NCI-H2196 (cell line): ENCODE measurements at regions not wholly inside any gene's neighbourhood (a gene's known extent, or its start where the extent isn't known, plus 50 kb on each side); places are given as distances from the start of the nearest gene placed in this dataset.
"Not testable (repeated sequence)": the region's sequence is repeated elsewhere in the genome, so short reads cannot be mapped to it uniquely, and the experiment has no call there.

ENCODE experiments used
- DNase-seq: peaks from one replicate; lab custom pipeline; 2025; ENCODE audit not compliant: unreplicated experiment; lab: John Stamatoyannopoulos, UW

DNA sequence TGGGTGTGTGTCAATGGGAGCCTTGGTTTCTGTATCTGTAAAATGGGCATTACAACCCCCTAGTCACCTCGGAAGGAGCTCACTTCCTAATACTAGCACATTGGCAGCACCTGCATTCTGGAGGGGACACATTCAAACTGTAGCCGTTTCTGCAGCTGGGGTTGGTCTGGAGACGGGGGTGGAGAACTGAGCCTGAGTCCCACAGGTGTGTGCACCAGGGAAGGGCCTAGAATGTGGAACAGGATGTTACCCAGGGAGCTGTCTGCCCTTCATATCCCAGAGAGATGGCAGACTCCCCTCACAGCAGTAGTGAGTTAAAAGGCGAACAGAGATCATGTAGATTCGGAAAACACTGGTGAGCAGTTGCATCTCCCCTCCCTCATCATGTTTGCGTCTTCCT is 272.8 kb upstream of the ZNF32 start:
- no peak for DNase-seq

DNA sequence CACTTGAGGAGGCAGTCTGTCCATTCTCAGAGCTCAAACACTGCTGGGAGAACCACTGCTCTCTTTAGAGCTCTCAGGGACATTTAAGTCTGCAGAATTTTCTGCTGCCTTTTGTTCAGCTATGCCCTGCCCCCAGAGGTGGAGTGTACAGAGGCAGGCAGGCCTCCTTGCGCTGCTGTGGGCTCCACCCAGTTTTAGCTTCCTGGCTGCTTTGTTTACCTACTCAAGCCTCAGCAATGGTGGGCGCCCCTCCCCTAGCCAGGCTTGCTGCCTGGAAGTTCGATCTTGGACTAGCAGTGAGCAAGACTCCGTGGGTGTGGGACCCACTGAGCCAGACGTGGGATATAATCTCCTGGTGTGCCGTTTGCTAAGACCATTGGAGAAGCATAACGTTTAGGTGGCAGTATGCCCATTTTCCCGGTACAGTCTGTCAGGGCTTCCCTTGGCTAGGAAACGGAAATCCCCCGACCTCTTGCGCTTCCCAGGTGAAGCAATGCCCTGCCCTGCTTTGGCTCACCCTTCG is 271.6 kb upstream of the ZNF32 start:
- DNase-seq, result not testable (repeated sequence)

DNA sequence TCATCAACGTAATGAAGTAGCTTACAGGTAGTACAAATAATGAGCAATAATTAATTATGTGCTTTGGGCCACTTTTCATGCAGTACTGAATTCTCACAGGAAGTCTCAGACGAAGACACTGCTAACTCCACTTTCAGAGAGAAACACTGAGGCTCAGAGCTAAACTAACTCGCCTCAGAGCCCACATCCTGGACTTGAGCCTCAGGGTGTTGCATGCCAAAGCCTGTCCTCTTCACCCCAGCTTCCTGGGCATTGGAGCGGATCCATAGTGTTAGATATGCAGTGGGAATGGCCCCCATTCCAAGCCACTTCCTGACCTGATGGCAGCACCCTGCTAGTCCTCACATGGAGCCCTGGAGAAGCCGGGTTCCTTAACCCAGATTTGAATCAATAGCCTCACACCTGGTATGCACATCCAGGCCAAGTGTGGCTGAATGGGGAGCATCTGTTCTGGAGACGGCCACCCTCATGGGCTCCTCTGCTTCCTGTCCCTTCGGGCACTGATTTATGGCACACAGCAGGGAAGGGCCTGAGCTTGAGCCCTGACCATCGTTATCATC is 265.1 kb upstream of the ZNF32 start:
- DNase-seq, result no peak

DNA sequence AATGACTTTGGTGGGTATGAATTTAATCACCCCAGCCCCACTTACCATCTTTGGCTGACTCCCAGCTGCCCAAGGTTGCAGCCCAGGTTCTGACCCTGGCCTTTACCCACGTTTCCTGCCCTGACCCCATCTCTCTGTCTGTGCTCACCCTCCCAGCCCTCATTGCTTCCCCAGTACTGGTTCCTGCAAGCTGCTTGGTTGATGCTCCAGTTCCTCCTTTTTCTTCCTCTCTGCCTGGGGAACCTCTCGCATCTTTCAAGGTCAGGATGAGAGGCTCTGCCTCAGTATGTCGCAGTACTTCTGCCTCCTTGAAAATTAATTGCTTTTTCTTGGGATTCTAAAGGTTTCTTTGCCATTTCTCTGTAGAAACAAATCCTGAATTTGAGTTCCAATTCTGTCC is 263.8 kb upstream of the ZNF32 start:
- no peak for DNase-seq

DNA sequence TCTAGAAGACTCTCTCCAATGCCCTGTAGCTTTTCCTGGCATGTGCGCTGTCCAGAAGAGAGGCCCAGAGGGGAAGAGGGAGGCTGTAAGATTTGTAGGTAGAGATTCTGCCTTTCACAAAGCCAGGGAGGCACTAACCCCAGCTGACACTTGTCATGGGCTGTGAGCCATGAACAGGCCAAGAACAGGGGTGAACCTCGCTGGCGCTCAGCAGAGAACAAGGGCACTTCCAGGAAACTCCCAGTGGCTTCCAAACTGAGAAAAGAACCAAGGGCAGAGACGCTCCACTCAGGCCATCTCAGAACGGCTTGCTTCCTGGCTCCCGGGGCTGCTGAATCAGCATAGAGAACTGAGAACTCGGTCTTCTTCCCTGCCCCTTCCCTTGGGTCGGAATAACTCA is 257.8 kb upstream of the ZNF32 start:
- no peak for DNase-seq

DNA sequence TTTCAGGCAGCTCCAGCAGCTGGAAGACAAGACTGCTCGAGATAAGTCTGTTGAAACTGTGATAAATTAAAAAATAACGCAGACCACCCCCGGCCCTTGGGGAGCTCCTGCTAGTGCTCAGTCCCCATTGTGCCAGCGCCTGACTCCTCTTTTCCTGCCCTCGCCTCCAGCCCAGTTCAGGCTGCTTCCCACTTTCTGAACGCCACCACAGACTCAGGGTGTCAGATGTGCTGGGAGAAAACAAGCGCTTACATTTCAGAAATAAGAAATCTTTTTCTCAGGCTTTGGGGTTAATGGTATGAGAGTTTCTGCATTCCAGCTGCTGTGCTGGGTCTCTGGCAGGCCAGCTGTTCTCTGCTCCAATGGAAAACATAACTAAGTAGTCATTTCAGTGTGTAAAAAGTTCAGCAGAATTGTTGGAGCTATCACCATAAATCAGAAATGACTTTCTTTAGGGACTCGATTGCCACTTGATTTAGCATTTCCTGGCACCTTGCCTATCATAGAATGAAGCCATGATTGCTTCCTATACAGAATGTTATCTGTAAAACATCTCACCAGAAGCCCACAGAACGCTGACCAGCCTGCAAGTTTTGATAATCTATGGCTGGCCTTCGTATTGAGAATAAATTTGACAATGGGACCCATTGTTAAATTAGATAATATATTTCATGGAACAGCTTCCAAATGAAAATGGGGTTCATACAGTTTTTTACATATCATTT is 257.0 kb upstream of the ZNF32 start:
- DNase-seq, result no peak

DNA sequence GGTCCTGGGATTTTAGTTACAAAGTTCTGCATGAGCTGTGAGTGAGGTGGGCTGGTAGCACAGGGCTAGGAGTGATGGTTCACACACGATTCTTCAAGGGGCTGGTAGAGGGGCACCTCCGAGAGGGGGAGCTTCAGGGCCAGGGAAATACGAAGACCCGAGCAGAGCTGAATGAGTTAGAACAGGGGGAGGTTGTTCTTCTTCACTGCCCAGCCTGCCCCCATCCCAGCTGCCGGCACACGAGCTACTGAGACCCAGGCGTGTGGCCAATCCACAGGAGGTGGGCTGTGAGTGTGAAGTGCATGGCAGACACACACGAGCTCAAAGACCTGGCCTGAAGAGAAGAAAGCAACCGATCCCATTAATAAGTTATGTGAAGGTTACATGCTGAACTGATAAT is 256.2 kb upstream of the ZNF32 start:
- no peak for DNase-seq

DNA sequence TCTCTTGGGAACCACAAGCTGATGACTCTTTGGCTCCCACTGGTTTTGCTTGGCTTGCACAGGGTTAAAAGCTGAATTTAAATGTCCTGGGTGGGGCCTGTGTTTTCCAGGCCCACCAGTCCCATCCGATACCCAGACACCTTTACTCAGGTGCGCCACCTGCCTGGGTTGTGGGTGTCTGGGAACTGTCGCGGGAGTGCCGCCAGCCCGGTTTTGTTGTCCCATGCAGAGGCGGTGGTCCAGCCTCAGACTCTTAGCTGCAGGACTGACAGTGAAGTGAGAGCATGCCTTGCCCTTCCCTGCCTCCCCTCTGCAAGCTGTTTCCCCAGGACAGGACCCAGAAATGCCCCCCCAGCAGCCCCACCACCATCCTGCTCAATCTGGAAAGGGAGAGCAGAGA is 255.6 kb upstream of the ZNF32 start:
- no peak for DNase-seq

DNA sequence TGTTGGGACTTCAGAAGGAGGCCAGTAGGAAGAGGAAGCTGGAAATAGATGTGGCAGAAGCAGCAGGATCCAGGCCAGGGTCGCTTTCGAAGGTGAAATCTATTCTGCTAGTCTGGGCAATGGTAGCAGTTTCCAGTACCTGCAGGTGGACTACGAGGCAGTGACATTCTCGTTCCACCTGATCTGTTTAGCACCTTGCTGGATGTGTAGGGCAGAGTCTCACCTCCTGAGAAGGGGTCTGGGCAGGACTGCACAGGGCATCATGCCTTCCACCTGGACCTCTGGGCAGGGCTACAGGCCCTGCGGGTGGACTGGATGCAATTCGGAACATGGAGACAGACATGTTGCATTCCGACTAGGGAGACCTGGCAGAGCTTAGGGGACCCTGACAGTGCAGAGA is 254.8 kb upstream of the ZNF32 start:
- no peak for DNase-seq

DNA sequence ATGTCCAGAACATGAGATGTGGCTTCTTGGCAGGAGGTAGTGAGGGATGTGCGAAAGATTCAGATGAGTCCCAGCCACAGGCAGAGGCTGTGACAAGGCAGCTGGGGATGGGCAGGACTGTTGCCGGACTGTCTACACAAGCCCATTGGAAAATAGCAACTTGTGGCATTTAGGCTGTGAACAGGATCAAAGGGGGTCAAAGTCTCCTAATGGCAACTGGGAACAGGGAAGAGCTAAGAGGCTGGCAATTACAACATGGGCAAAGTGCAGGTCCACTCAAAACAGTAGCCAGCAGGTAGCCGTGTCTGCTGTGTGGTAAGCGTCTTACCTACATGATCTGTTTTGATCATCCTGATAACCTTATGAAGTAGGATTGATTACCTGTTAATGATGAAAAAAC is 254.2 kb upstream of the ZNF32 start:
- no peak for DNase-seq

DNA sequence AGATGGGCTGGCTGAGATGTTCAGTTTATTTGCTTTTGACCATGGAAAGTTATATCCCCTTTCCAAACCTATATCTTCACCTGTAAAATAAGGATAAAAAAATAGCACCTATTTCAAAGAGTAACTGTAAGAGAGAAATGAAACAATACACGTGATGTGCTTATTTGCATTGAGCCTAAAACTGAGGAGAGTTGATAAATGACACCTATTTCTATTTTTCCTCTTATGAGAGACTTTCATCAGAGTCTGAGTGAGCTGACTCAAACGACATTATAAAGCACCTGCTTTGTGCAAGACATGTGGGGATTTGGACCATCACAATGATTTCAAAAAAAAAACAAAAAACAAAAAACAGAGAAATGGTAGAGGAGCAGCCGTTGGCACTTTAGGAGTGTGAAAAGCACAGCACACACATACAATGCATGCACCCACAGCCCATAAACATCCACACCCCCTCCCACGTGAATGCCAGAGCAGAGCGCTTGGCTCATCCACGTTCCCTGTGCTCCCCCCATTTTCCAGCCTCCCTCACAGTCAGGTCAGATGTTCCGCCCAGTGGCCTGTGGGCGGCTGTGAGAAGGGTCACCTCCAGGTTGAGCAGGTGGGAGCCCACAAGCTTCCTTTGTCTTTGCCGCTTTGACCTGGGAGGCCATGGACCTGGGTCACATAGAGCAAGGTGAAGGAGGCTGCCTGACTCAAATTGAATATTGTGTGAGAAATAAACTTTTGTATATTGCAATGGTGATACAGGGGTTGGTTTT is 253.2 kb upstream of the ZNF32 start:
- DNase-seq, result no peak

DNA sequence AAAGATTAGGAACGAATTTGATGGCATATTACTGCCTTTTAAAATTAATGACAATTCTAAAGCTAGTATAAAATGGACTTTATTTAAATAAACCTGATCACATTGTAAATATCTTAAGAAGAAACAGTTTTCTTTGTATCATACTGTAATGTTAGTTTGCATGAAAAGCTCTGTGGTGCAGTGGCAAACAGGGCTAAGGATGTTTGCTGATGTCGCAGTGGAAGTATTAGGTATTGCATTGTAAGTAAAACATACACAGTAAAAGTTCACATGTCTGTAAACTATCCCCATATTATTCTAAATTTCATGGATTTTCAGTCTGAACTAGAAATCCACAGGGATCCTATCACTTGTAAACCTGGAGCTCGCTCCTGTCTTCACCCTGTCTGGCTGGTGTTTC is 252.6 kb upstream of the ZNF32 start:
- no peak for DNase-seq

DNA sequence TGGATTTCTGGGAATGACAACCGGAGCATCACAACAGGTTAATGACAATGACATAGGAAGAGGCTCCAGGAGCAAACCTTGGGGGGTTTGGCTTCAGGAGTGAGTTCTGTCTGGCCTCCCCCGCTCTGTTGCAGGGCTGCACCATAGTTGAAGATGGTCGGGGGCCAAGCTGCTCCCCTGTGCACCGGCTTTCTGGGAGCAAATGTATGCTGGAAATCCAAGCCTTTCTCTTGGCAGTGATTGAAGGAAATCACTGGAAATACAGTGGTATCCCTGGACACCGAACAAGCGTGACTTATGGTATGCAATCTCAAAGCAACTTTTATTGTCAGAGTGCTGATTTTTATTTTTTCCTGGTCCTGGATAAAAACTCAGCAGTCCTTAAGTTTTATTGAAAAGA is 251.9 kb upstream of the ZNF32 start:
- DNase-seq, result no peak

DNA sequence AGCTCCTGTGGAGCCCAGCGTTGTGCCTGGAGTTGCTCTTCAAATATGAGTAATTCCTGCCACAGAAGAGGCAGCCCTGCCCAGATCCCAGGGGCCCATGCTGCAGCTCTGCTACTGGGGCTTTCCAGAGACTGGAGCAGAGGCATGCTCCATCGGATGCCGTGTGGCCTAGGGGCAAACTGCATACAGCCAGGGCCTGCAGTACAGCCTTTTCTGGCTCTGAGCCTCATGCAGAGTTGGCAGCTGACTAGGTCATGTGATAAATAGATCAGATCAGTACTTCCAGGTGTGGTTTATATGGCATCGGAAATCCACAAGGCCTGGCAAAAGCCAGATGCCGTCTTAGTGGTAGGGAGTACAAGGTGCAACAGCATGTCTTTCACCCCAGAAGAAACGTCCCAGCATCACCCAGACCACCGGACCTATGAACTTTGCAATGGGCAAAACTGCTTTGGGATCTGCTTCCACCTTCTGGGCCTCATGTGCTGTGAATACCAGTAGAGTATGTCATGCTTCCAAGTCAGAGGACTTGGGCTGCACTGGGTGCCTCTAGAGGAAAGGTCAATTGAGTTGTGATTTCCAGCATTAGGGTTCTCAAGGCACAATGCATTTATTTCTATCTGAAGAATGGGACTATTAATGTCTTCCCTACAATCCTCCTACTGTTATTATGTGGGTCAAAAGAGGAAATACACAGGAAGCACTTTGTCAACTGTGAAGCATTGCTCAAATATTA is 250.7 kb upstream of the ZNF32 start:
- no peak for DNase-seq

DNA sequence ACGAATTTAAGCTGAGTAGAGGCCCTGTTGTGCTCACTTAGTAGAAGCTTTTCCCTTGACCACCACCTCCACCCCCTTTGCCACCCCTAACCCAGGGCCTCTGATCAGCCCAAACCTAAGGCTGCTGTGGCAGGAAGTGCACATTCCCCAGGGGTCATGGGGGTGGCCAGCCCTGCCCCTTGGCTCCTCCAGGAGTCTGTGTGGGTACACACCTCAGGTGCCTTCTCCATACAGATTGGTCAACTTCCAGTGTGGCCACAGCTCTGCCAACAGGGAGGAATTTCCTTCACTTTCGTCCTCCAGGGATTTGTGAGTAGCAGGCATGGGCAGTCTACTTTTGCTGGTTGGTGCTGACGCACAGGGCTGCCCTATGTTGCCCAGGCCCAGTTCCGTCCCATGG is 249.9 kb upstream of the ZNF32 start:
- DNase-seq, result no peak

DNA sequence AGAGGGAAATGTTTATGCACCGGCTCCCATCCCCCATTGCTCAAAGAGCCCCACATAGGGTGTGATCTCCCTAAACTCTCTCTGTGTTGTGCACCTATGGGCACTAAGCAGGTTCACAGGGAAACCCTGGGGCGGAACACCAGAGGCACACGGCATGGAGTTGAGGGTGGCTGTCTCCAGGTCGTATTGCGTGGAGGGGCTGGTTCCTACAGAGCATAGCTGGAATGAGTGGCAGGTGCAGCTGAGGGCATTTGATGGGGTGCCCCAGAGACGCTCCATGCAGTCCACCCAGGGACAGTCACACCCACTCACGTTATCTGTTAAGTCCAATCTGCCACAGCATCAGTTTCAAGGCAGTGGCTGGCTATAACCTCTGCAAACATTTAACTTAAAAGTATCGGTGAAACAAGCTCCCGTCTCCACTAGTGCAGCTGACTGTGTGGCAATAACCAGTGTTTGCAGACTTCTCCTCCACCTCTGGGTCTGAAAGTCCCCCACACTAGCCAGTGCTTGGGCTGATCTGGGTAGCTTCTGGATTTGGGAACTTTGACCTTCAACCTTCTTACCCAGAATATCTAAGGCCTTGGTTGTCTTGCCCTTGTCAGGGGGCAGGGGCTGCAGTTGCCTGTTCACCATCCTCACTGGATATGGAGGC is 249.2 kb upstream of the ZNF32 start:
- DNase-seq, result no peak

DNA sequence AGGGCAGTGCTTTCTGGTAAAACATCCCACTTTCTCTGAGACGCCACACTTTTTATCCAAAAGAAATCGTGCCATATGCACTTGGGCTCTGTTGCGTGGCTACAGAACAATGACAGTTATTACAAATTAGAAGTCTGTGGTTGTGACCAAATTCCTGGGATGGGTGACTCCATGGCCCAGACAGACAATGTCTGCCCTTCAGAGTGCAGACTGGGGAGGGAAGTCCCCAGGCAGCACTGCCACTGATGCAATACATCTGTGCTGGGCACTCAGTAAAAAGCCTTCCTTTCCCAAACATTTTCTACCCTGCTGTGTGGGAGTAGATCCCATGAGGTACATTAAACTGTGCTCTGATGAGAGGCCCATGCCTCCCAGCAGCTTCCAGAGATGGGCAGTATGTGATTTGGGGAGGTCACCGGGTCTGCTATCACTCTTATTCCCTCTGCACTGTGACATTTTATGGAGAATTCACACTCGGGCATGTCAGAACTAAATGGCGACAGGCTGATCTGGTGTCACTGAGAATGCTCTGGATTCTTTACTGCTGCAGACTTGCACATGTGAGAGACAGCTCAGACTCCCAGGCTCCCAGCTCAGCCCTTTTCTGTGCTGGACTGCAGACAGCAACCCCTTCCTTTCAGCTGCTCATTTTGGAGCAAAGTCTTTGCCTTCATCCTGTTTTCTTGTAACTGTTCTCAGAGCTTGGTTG is 243.5 kb upstream of the ZNF32 start:
- no peak for DNase-seq

DNA sequence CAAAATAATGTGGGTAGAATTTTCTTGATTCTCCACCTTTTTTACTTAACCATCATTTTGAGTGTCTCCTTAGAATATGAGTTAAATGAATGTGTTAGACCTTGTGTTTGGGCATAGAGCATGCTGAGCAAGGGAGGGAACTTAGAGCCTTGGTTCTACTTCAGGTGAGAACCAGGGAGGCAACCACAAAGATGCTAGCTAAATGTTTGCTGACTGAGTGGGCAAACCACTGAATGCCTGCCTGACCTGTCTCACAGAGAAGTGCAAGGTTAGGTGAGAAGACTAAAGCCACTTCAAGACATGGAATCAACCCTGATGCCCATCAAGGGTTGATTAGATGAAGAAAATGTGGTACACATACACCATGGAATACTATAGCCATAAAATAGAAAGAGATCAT is 242.6 kb upstream of the ZNF32 start:
- no peak for DNase-seq

DNA sequence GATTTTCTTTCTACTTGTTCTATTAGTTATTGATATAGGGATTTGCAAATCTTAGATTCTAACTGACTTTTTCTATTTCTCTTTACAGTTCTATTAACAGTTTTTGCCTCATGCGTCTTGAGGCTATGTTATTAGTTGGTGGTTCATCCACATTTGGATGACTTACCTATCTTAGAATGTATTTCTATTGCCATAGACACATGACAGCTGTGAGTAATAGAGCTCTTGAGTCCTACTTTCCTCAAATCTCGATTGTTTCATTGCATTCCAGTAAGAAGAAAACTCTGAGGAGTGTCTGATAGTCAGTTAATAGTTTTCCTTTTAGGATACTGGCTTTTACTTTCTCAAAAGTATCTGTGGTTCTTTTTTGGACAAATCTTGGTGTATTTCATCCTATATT is 241.4 kb upstream of the ZNF32 start:
- no peak for DNase-seq

DNA sequence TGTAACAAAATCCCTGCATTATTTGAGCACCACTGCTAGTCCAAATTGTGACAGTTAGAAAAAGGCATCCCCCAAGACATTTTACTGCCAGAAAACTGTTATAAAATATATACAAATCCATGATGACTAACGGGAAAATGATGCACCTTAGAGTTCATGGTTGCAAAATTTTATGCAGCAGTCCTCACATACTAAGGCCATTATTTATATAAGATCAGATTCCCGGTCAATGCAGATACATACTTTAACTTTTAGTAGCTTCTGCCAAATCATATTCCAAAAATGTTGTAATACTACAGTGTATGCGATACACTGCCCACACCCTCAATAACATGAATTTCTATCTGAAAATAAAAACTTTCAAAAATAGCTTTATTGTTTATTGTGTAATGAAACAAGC is 239.9 kb upstream of the ZNF32 start:
- DNase-seq, result no peak
